ENCODE measurements at regions not wholly inside any gene's neighbourhood (a gene's known extent, or its start where the extent isn't known, plus 50 kb on each side); places are given as distances from the start of the nearest gene placed in this dataset.
"Not testable (repeated sequence)": the region's sequence is repeated elsewhere in the genome, so short reads cannot be mapped to it uniquely, and the experiment has no call there.

GRCh38 chr6:111925296-111925695 lies 52.0 kb upstream of the FYN start:
- DNase-seq (no peak), ATAC-seq (ENCODE audit: poor library complexity) (no peak)
- intact Hi-C loops (cut with DNase I), result no loop called here

GRCh38 chr6:111926731-111927302 lies 53.6 kb upstream of the FYN start:
- intact Hi-C loops (cut with DNase I), result no loop called here
- no peak for ATAC-seq (ENCODE audit: poor library complexity)
- no peak for DNase-seq

- intact Hi-C loops (cut with DNase I), result no loop called here
- no peak for DNase-seq
- no peak for ATAC-seq (ENCODE audit: poor library complexity)
Observed at GRCh38 chr6:111927321-111927720, 54.1 kb upstream of the FYN start.

- ATAC-seq (ENCODE audit: poor library complexity), result no peak
- no peak for DNase-seq
- intact Hi-C loops (cut with DNase I), result no loop called here
Observed at GRCh38 chr6:111928139-111928538, 54.9 kb upstream of the FYN start.

- DNase-seq; ATAC-seq (ENCODE audit: poor library complexity); intact Hi-C loops (cut with DNase I): not testable (repeated sequence)
Observed at GRCh38 chr6:111934611-111935010, 61.4 kb upstream of the FYN start.

- DNase-seq (no peak), ATAC-seq (ENCODE audit: poor library complexity) (no peak)
- intact Hi-C loops (cut with DNase I), result no loop called here
Observed at GRCh38 chr6:111936718-111937117, 63.5 kb upstream of the FYN start.

GRCh38 chr6:111938710-111939109 lies 65.5 kb upstream of the FYN start:
- no peak for DNase-seq
- no peak for ATAC-seq (ENCODE audit: poor library complexity)
- intact Hi-C loops (cut with DNase I), result no loop called here

- DNase-seq (no peak), ATAC-seq (ENCODE audit: poor library complexity) (no peak)
- intact Hi-C loops (cut with DNase I), result no loop called here
Observed at GRCh38 chr6:111939902-111940301, 66.7 kb upstream of the FYN start.

- intact Hi-C loops (cut with DNase I), result no loop called here
- no peak for ATAC-seq (ENCODE audit: poor library complexity)
Observed at GRCh38 chr6:111940801-111941200, 67.5 kb upstream of the FYN start.

GRCh38 chr6:111941686-111942330 lies 68.6 kb upstream of the FYN start:
- no peak for ATAC-seq (ENCODE audit: poor library complexity)
- no peak for DNase-seq
- intact Hi-C loops (cut with DNase I), result no loop called here

More at GRCh38 chr6:111940801-111941200, 67.5 kb upstream of the FYN start:
- DNase-seq, result no peak

GRCh38 chr6:111942561-111942960 lies 69.3 kb upstream of the FYN start:
- ATAC-seq (ENCODE audit: poor library complexity) (no peak), DNase-seq (no peak)
- intact Hi-C loops (cut with DNase I), result no loop called here

- ATAC-seq (ENCODE audit: poor library complexity), result no peak
- no peak for DNase-seq
- intact Hi-C loops (cut with DNase I), result no loop called here
Observed at GRCh38 chr6:111943266-111943665, 70.0 kb upstream of the FYN start.

GRCh38 chr6:111943726-111944125 lies 70.5 kb upstream of the FYN start:
- intact Hi-C loops (cut with DNase I), result no loop called here
- no peak for ATAC-seq (ENCODE audit: poor library complexity)
- DNase-seq, result no peak

GRCh38 chr6:111944541-111944940 lies 71.3 kb upstream of the FYN start:
- DNase-seq, result no peak
- intact Hi-C loops (cut with DNase I), result no loop called here
- no peak for ATAC-seq (ENCODE audit: poor library complexity)

- ATAC-seq (ENCODE audit: poor library complexity), result no peak
- intact Hi-C loops (cut with DNase I), result no loop called here
- DNase-seq, result no peak
Observed at GRCh38 chr6:111949546-111949945, 76.3 kb upstream of the FYN start.

GRCh38 chr6:111949984-111950383 lies 76.7 kb upstream of the FYN start:
- DNase-seq; intact Hi-C loops (cut with DNase I); ATAC-seq (ENCODE audit: poor library complexity): not testable (repeated sequence)

GRCh38 chr6:111950661-111951496 lies 77.6 kb upstream of the FYN start:
- intact Hi-C loops (cut with DNase I), result no loop called here
- ATAC-seq (ENCODE audit: poor library complexity) (peak; percentile 34), DNase-seq (peak; percentile 47)

- intact Hi-C loops (cut with DNase I), result no loop called here
- no peak for ATAC-seq (ENCODE audit: poor library complexity)
- no peak for DNase-seq
Observed at GRCh38 chr6:111951497-111952085, 78.3 kb upstream of the FYN start.

GRCh38 chr6:111952274-111952673 lies 79.0 kb upstream of the FYN start:
- ATAC-seq (ENCODE audit: poor library complexity) (no peak), DNase-seq (no peak)
- intact Hi-C loops (cut with DNase I), result no loop called here

Data from Right ventricle myocardium superior (tissue), 1 donor.